ENCODE measurements at regions not wholly inside any gene's neighbourhood (a gene's known extent, or its start where the extent isn't known, plus 50 kb on each side); places are given as distances from the start of the nearest gene placed in this dataset.

DNA sequence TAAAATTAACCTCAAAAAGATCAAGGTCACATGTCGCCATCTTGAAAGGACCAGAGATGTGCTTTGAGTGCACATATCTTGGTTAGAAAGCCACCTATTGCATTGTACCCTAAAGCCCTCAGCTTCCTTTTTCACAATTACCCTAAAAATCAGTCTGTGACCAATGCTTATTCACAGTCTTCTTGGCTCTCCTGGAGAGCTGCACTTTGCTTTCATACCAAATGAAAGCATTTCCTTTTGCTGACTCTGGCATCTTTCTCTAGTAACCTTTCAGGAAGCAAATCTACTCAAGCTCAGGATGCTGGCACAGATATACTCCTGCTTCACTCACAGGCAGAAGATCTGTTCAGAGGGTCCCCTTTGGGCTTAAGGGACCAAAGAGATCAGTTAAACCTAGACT lies 160.7 kb upstream of the PUM3 start (continued):
- TF ChIP-seq, protein P1, sequence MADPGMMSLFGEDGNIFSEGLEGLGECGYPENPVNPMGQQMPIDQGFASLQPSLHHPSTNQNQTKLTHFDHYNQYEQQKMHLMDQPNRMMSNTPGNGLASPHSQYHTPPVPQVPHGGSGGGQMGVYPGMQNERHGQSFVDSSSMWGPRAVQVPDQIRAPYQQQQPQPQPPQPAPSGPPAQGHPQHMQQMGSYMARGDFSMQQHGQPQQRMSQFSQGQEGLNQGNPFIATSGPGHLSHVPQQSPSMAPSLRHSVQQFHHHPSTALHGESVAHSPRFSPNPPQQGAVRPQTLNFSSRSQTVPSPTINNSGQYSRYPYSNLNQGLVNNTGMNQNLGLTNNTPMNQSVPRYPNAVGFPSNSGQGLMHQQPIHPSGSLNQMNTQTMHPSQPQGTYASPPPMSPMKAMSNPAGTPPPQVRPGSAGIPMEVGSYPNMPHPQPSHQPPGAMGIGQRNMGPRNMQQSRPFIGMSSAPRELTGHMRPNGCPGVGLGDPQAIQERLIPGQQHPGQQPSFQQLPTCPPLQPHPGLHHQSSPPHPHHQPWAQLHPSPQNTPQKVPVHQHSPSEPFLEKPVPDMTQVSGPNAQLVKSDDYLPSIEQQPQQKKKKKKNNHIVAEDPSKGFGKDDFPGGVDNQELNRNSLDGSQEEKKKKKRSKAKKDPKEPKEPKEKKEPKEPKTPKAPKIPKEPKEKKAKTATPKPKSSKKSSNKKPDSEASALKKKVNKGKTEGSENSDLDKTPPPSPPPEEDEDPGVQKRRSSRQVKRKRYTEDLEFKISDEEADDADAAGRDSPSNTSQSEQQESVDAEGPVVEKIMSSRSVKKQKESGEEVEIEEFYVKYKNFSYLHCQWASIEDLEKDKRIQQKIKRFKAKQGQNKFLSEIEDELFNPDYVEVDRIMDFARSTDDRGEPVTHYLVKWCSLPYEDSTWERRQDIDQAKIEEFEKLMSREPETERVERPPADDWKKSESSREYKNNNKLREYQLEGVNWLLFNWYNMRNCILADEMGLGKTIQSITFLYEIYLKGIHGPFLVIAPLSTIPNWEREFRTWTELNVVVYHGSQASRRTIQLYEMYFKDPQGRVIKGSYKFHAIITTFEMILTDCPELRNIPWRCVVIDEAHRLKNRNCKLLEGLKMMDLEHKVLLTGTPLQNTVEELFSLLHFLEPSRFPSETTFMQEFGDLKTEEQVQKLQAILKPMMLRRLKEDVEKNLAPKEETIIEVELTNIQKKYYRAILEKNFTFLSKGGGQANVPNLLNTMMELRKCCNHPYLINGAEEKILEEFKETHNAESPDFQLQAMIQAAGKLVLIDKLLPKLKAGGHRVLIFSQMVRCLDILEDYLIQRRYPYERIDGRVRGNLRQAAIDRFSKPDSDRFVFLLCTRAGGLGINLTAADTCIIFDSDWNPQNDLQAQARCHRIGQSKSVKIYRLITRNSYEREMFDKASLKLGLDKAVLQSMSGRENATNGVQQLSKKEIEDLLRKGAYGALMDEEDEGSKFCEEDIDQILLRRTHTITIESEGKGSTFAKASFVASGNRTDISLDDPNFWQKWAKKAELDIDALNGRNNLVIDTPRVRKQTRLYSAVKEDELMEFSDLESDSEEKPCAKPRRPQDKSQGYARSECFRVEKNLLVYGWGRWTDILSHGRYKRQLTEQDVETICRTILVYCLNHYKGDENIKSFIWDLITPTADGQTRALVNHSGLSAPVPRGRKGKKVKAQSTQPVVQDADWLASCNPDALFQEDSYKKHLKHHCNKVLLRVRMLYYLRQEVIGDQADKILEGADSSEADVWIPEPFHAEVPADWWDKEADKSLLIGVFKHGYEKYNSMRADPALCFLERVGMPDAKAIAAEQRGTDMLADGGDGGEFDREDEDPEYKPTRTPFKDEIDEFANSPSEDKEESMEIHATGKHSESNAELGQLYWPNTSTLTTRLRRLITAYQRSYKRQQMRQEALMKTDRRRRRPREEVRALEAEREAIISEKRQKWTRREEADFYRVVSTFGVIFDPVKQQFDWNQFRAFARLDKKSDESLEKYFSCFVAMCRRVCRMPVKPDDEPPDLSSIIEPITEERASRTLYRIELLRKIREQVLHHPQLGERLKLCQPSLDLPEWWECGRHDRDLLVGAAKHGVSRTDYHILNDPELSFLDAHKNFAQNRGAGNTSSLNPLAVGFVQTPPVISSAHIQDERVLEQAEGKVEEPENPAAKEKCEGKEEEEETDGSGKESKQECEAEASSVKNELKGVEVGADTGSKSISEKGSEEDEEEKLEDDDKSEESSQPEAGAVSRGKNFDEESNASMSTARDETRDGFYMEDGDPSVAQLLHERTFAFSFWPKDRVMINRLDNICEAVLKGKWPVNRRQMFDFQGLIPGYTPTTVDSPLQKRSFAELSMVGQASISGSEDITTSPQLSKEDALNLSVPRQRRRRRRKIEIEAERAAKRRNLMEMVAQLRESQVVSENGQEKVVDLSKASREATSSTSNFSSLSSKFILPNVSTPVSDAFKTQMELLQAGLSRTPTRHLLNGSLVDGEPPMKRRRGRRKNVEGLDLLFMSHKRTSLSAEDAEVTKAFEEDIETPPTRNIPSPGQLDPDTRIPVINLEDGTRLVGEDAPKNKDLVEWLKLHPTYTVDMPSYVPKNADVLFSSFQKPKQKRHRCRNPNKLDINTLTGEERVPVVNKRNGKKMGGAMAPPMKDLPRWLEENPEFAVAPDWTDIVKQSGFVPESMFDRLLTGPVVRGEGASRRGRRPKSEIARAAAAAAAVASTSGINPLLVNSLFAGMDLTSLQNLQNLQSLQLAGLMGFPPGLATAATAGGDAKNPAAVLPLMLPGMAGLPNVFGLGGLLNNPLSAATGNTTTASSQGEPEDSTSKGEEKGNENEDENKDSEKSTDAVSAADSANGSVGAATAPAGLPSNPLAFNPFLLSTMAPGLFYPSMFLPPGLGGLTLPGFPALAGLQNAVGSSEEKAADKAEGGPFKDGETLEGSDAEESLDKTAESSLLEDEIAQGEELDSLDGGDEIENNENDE (IDR thresholded peaks at IDR 0.05; ENCODE audit: insufficient replicate concordance, low read length): no peak
- TF ChIP-seq TAF1 (IDR thresholded peaks at IDR 0.05; ENCODE audit: low read depth, low read length) (no peak), SAP30 (IDR thresholded peaks at IDR 0.05; ENCODE audit: insufficient read depth, insufficient replicate concordance, low read length) (no peak), TCF12 (IDR thresholded peaks at IDR 0.05; ENCODE audit: low read depth, low read length) (no peak), GTF2F1 (IDR thresholded peaks at IDR 0.05; ENCODE audit: borderline replicate concordance, low read depth, low read length) (no peak), KDM4A (IDR thresholded peaks at IDR 0.05; ENCODE audit: low read depth, low read length, severe bottlenecking) (no peak), JUND (IDR thresholded peaks at IDR 0.05; ENCODE audit: low read length) (no peak), FOSL1 (IDR thresholded peaks at IDR 0.05; ENCODE audit: insufficient read depth, low read depth, low read length) (no peak), TEAD4 (IDR thresholded peaks at IDR 0.05; ENCODE audit: low read depth, low read length) (no peak), RNF2 (IDR thresholded peaks at IDR 0.05; ENCODE audit: borderline replicate concordance, low read depth, low read length, missing control alignments, poor library complexity, severe bottlenecking) (no peak)
